NCI-H1105 treated with DMSO at 0.1 percent for 48 hours (cell line): ENCODE measurements at regions not wholly inside any gene's neighbourhood (a gene's known extent, or its start where the extent isn't known, plus 50 kb on each side); places are given as distances from the start of the nearest gene placed in this dataset.
A peak's percentile ranks its signal among the peaks of the same experiment; 100 is the strongest.

Source experiments
- DNase-seq: peaks from one replicate; lab custom pipeline; 2025; lab: John Stamatoyannopoulos, UW

- no peak for DNase-seq
Observed at GRCh38 chr4:180799798-180800197, 1443.4 kb upstream of the TENM3 start.

GRCh38 chr4:180805101-180805500 lies 1438.1 kb upstream of the TENM3 start:
- no peak for DNase-seq

GRCh38 chr4:180808862-180809261 lies 1434.3 kb upstream of the TENM3 start:
- no peak for DNase-seq

GRCh38 chr4:180809439-180809838 lies 1433.8 kb upstream of the TENM3 start:
- no peak for DNase-seq

- DNase-seq = no peak
Observed at GRCh38 chr4:180810581-180810980, 1432.6 kb upstream of the TENM3 start.

- DNase-seq = no peak
Observed at GRCh38 chr4:180811556-180811955, 1431.6 kb upstream of the TENM3 start.

- no peak for DNase-seq
Observed at GRCh38 chr4:180812783-180813182, 1430.4 kb upstream of the TENM3 start.

- DNase-seq = no peak
Observed at GRCh38 chr4:180814875-180815417, 1428.3 kb upstream of the TENM3 start.

GRCh38 chr4:180817529-180817928 lies 1425.7 kb upstream of the TENM3 start:
- no peak for DNase-seq

GRCh38 chr4:180823108-180823507 lies 1420.1 kb upstream of the TENM3 start:
- no peak for DNase-seq

- DNase-seq = no peak
Observed at GRCh38 chr4:180827232-180828009, 1415.8 kb upstream of the TENM3 start.

- DNase-seq = peak; percentile 56
Observed at GRCh38 chr4:180828455-180829018, 1414.7 kb upstream of the TENM3 start.

- DNase-seq = no peak
Observed at GRCh38 chr4:180832073-180832472, 1411.1 kb upstream of the TENM3 start.

- DNase-seq = no peak
Observed at GRCh38 chr4:180840142-180840541, 1403.1 kb upstream of the TENM3 start.

GRCh38 chr4:180850318-180850940 lies 1392.8 kb upstream of the TENM3 start:
- no peak for DNase-seq

GRCh38 chr4:180852738-180853137 lies 1390.5 kb upstream of the TENM3 start:
- no peak for DNase-seq

GRCh38 chr4:180855184-180855583 lies 1388.0 kb upstream of the TENM3 start:
- DNase-seq = no peak

- DNase-seq = peak; percentile 1
Observed at GRCh38 chr4:180860089-180860720, 1383.0 kb upstream of the TENM3 start.

- no peak for DNase-seq
Observed at GRCh38 chr4:180861651-180862050, 1381.6 kb upstream of the TENM3 start.

GRCh38 chr4:180866933-180867643 lies 1376.1 kb upstream of the TENM3 start:
- no peak for DNase-seq

- DNase-seq = no peak
Observed at GRCh38 chr4:180870623-180871022, 1372.6 kb upstream of the TENM3 start.

GRCh38 chr4:180898305-180898704 lies 1344.9 kb upstream of the TENM3 start:
- DNase-seq = no peak
